AG09309 (cell line): ENCODE measurements at regions not wholly inside any gene's neighbourhood (a gene's known extent, or its start where the extent isn't known, plus 50 kb on each side); places are given as distances from the start of the nearest gene placed in this dataset.

Experiments used
- DNase-seq: peaks from one replicate; pipeline ENCODE4 v3.0.0-alpha.2; 2010; ENCODE audit warnings: low read depth
- H3K4me3 ChIP-seq: 2 replicates; pipeline ENCODE4 v1.5.1; 2011; ENCODE audit warnings: mild to moderate bottlenecking, low read depth, low read length, moderate library complexity; ENCODE audit not compliant: control insufficient read depth
- CTCF ChIP-seq: IDR thresholded peaks from 2 replicates; pipeline ENCODE4 v1.5.1; 2011; ENCODE audit warnings: mild to moderate bottlenecking, low read depth, low read length, inconsistent platforms; ENCODE audit not compliant: insufficient read depth, control insufficient read depth; ENCODE audit errors: missing control alignments

GRCh38 chr2:140014204-140014546 is 1234.0 kb upstream of the NXPH2 start:
- no peak for TF ChIP-seq CTCF
- no peak for DNase-seq
- no peak overlapping the region for H3K4me3 ChIP-seq

- no peak for TF ChIP-seq CTCF
- no peak overlapping the region for H3K4me3 ChIP-seq
- DNase-seq = no peak
These were observed 1233.5 kb upstream of the NXPH2 start for GRCh38 chr2:140013545-140014203.

GRCh38 chr2:140011287-140011686 is 1231.1 kb upstream of the NXPH2 start:
- no peak for DNase-seq
- no peak for TF ChIP-seq CTCF
- H3K4me3 ChIP-seq = no peak overlapping the region

GRCh38 chr2:140002110-140002509 is 1221.9 kb upstream of the NXPH2 start:
- no peak overlapping the region for H3K4me3 ChIP-seq
- DNase-seq = no peak
- no peak for TF ChIP-seq CTCF

- no peak overlapping the region for H3K4me3 ChIP-seq
- no peak for TF ChIP-seq CTCF
- DNase-seq = no peak
These were observed 1212.6 kb upstream of the NXPH2 start for GRCh38 chr2:139992711-139993345.

- H3K4me3 ChIP-seq = no peak overlapping the region
- TF ChIP-seq CTCF = no peak
- no peak for DNase-seq
These were observed 1211.9 kb upstream of the NXPH2 start for GRCh38 chr2:139992078-139992477.
